ENCODE measurements at regions not wholly inside any gene's neighbourhood (a gene's known extent, or its start where the extent isn't known, plus 50 kb on each side); places are given as distances from the start of the nearest gene placed in this dataset.

DNA sequence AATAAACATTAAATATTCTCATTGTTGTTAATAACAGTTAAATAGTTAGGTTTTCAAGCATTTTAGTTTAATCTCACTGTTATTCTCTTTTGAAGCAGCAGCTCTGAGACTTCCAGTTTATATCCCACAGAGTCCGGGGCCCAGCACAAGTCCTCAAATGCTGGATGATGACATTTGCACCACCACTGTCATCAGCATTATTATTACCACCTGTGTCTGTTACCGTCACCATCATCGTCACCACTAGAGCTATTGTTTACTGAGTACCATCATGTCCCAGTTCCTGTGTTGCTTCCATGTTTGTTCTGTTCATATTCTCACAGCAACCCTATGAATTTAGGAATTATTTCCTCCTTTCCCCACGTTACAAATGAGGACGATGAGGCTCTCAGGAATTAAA, 169.2 kb upstream of the NR3C1 start:
- no peak overlapping the region for H3K4me3 ChIP-seq
- no peak overlapping the region for H3K27ac ChIP-seq

GRCh38 chr5:143571642-143572624, 168.4 kb upstream of the NR3C1 start:
- Histone ChIP-seq H3K27ac (no peak overlapping the region), H3K4me3 (no peak overlapping the region)

GRCh38 chr5:143570989-143571388, 167.5 kb upstream of the NR3C1 start:
- no peak overlapping the region for H3K27ac ChIP-seq
- no peak overlapping the region for H3K4me3 ChIP-seq

- Histone ChIP-seq H3K4me3 (no peak overlapping the region), H3K27ac (no peak overlapping the region)
Observed at GRCh38 chr5:143569722-143570567, 166.5 kb upstream of the NR3C1 start.

GRCh38 chr5:143569213-143569701, 165.8 kb upstream of the NR3C1 start:
- no peak overlapping the region for H3K27ac ChIP-seq
- H3K4me3 ChIP-seq: no peak overlapping the region

DNA sequence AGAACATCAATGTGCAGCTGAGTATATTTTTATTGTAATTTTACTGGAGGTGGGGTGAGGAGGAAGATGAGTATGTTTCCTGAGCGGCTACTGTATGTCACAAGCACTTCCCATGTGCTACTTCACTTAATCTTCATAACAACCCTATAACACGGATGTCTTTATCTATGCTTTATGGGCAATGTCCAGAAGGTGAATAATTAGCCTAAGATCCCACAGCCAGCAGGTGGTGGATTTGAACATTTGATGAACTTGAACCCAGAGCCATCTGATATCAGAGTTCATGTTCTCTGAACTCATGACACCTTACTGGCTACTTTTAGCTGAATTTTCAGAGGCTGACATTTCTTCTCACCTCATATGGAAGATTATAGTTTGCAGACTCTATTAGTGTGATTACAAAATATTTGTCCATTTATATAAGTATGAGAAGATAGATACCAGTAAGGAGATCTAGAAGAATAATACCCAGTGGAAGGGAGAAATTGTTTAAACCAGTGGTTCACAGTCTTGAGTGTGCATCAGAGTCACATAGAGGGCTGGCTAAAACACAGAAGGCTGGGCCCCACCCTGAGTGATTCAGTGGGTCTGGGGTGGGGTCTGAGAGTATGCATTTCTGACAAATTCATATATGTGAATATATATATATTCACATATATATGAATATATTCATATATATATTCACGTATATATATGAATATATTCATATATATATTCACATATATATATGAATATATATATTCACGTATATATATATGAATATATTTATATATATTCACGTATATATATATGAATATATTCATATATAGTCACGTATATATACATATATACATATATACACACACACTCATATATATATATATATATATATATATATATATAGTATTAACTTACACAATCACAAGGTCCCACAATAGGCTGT, 164.4 kb upstream of the NR3C1 start:
- H3K27ac ChIP-seq: no peak overlapping the region
- no peak overlapping the region for H3K4me3 ChIP-seq

DNA sequence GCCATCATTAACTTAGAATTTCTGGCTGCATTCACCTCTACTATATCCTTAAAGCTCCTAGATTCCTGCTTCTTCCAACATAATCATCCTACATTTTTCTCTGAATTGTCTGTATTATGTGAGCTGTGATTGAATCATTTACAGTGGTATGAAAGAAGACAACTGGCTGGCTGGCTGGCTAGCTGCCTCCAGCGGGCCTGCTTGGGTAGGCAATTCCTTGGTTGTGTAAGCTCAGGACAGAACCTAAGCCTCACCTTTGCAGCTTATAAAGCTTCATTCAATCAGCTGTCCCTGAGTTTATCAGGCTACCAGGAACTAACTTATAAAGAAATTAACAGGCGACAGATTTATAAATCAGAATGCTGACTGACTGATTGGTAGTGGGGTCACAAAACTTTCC, 162.7 kb upstream of the NR3C1 start:
- Histone ChIP-seq H3K4me3 (no peak overlapping the region), H3K27ac (no peak overlapping the region)

- H3K27ac ChIP-seq: no peak overlapping the region
- H3K4me3 ChIP-seq: no peak overlapping the region
Observed at GRCh38 chr5:143564417-143564816, 160.9 kb upstream of the NR3C1 start.

DNA sequence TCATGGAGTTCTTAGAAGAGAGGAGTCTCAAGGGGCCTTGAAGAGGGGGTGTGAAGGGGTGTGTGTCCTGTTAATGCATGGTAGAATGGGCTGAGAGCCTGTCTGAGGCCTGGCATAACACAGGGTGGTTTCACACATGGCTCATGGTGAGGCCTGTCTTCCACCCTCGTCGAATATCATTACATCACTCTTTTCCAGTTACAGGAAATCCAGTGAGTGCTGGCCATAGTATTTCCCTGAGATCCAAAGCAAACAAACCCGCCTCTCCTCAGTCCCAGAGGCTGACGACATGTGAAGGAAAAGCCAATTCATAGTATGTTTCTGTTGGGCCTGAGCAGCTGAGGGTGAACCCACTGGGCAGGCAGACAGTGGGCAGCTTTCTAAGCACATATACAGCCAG, 159.4 kb upstream of the NR3C1 start:
- no peak overlapping the region for H3K4me3 ChIP-seq
- peak overlapping the region in 1 of 21 experiments; percentile 36 for H3K27ac ChIP-seq

DNA sequence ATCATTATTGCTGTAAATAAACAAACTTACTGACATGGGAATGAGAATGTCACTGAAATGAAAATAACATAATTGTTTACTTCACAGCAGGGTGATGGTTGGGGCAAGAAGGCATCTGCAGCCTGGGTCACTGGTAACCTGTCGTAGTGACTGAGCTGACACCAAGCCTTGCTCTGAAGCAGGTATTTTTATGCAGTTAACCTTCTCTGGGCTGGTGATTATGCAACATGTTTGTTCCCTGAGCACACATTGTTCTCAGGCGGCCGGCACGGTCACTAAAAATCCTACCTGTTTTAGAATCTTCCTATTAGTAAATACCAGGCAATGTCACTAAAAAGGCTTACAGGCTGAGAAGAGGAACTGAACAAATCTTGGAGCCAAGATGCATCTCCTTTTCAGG, 157.7 kb upstream of the NR3C1 start:
- no peak overlapping the region for H3K4me3 ChIP-seq
- H3K27ac ChIP-seq: no peak overlapping the region

- H3K27ac ChIP-seq: no peak overlapping the region
Observed at GRCh38 chr5:143560378-143560777, 156.9 kb upstream of the NR3C1 start.

GRCh38 chr5:143559586-143560109, 156.2 kb upstream of the NR3C1 start:
- Histone ChIP-seq H3K4me3 (no peak overlapping the region), H3K27ac (no peak overlapping the region)

More at GRCh38 chr5:143560378-143560777, 156.9 kb upstream of the NR3C1 start:
- no peak overlapping the region for H3K4me3 ChIP-seq

DNA sequence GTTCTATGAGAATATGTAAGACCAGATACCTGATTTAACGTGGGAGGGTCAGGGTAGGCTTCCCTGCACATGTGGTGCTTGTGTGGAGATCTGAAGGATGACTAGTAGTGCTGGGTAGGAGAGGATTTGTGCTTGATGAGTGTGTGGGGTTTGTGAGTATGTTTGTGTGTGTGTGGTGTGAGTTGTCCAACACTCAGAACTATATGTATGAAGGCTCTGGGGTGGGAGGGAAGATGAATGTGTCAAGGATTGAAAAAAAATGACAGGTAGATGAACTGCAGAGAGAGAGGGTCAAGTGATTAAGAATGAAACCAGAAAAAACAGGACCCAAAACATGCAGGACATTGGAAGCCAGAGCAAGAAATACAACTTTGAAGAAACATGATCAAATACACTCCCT, 154.6 kb upstream of the NR3C1 start:
- H3K4me3 ChIP-seq: no peak overlapping the region

DNA sequence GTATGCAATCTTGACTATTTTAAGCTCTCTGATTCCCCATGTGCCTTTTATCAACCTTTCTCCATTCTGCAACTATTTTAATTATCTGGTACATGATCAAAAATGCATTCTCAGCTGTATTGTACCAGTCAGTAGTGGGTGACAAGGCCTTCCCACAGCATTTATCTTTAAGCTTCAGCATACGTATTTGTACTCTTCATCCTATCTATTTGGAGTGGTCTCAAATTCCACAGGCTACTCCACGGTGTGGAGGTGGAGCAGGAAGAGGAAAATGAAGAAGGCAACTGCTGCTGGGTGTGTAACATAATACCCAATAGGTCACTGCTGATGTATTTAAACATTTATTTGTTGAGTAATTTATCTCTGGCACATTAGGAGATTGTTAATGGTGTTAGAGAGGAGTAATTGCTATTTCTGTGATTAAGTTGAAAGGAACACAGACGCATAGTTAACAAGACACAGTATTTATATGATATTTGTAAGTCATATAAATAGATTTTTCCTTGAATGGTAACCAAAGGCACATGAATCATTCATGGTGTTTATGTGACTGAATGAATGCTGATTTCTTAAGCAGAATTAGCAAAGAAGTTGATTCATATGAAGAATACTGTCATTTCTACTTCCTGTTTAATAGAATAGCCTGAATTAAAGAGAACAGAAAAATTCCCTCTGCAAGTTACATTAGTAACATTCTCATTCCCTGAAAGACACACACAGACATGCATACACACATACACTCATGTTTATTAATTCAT, 153.8 kb upstream of the NR3C1 start:
- no peak overlapping the region for H3K27ac ChIP-seq
- no peak overlapping the region for H3K4me3 ChIP-seq

More for the DNA sequence above, 154.6 kb upstream of the NR3C1 start:
- H3K27ac ChIP-seq: no peak overlapping the region

DNA sequence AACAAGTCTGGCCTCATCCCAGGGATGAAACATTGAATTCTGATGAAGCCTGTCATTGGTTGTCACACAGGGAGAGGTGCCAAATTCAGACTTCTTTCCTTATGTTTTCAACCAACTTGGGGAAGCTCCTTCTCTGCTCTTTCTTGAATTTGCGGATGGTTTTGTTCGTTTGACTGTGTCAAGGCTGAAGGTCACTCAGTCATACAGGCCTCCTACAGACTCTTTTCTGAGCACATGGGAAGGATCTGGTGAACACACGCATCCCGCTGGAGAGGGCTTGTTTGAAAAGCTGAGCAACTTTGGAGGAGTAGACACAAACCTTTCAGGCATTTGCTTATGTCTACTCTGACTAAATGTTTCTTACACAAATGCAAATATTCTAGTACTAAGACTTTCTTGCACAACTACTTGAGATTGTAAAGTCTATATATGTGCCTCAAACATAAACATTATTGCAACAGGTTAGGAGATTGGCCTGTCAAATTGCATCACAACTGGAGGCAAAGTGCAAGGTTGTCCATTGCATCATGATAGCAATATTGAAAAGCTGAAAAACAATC, 151.5 kb upstream of the NR3C1 start:
- Histone ChIP-seq H3K27ac (no peak overlapping the region), H3K4me3 (no peak overlapping the region)

DNA sequence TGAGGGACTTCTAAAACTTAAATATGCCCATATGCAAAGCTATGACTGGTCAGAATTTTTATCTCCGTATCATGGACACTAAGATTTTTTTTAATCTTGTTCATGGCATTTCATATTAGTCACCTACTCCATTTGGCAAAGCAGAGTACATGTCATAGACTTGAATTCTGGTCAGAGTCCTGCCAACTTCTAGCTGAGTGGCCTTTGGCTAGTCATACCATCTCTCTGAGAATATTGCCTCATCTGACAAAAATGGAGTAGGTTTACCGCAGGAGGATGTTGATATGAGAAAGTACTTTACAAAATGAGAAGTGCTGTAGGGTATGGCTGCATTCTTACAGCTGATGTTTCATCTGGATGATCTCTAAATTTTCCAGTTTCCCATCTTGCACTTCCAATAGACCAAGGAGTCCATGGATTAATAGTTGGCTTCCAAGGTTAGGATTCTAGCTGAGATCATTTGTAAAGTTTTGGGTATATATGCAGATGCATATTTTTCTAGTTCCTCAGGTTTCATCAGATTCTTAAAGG, 150.8 kb upstream of the NR3C1 start:
- no peak overlapping the region for H3K4me3 ChIP-seq
- H3K27ac ChIP-seq: no peak overlapping the region

GRCh38 chr5:143552680-143553079, 149.2 kb upstream of the NR3C1 start:
- H3K27ac ChIP-seq: no peak overlapping the region
- no peak overlapping the region for H3K4me3 ChIP-seq

- H3K27ac ChIP-seq: peak overlapping the region in 1 of 21 experiments; percentile 20
- no peak overlapping the region for H3K4me3 ChIP-seq
Observed at GRCh38 chr5:143551820-143552251, 148.3 kb upstream of the NR3C1 start.

Data from skin epidermis (tissue), 12 donors.